Endodermal cell (in vitro differentiated cells): ENCODE measurements at regions not wholly inside any gene's neighbourhood (a gene's known extent, or its start where the extent isn't known, plus 50 kb on each side); places are given as distances from the start of the nearest gene placed in this dataset.

Source experiments
- DNase-seq: peaks from one replicate; pipeline ENCODE4 v3.0.0-alpha.2; 2017
- H3K27ac ChIP-seq: 2 replicates; pipeline ENCODE4 v1.5.1; 2013; ENCODE audit warnings: mild to moderate bottlenecking, low read depth, low read length, moderate library complexity
- H3K27me3 ChIP-seq: 2 replicates; pipeline ENCODE4 v1.6.1; 2013; ENCODE audit warnings: mild to moderate bottlenecking, low read length, moderate library complexity; ENCODE audit not compliant: insufficient read depth, control insufficient read depth, poor library complexity, severe bottlenecking
- H3K36me3 ChIP-seq: 2 replicates; pipeline ENCODE4 v1.7.0; 2013; ENCODE audit warnings: mild to moderate bottlenecking, low read length, moderate library complexity; ENCODE audit not compliant: control insufficient read depth, insufficient read depth
- H3K4me1 ChIP-seq: one replicate; pipeline ENCODE4 v1.7.0; 2013; ENCODE audit warnings: low read length; ENCODE audit not compliant: control insufficient read depth, insufficient read depth
- H3K4me3 ChIP-seq: 2 replicates; pipeline ENCODE4 v1.5.1; 2013; ENCODE audit warnings: mild to moderate bottlenecking, low read length, moderate library complexity
- H3K9ac ChIP-seq: 2 replicates; pipeline ENCODE4 v1.6.1; 2013; ENCODE audit warnings: mild to moderate bottlenecking, low read length, moderate library complexity; ENCODE audit not compliant: poor library complexity, severe bottlenecking; ENCODE audit errors: extremely low read depth
- H3K9me3 ChIP-seq: 2 replicates; pipeline ENCODE4 v1.6.1; 2013; ENCODE audit warnings: mild to moderate bottlenecking, low read length, moderate library complexity; ENCODE audit not compliant: control insufficient read depth
- H3K27ac Mint-ChIP-seq: 2 replicates; pipeline ENCODE4 v1.8.0; 2020; ENCODE audit warnings: mixed read lengths
- H3K27me3 Mint-ChIP-seq: 2 replicates; pipeline ENCODE4 v1.8.0; 2021; ENCODE audit warnings: mild to moderate bottlenecking, mixed read lengths; ENCODE audit not compliant: insufficient read depth
- H3K36me3 Mint-ChIP-seq: 2 replicates; pipeline ENCODE4 v1.8.0; 2020; ENCODE audit warnings: low read depth, mixed read lengths
- H3K4me1 Mint-ChIP-seq: 2 replicates; pipeline ENCODE4 v1.8.0; 2020; ENCODE audit warnings: mixed read lengths
- H3K4me3 Mint-ChIP-seq: 2 replicates; pipeline ENCODE4 v1.8.0; 2020; ENCODE audit warnings: mild to moderate bottlenecking, moderate library complexity, mixed read lengths
- H3K9me3 Mint-ChIP-seq: 2 replicates; pipeline ENCODE4 v1.8.0; 2020; ENCODE audit warnings: mild to moderate bottlenecking, mixed read lengths
- WGBS, 2 experiments: methylation state at CpG; one replicate each; pipeline versions ENCODE4 v1.1.5 to v1.1.7; 2013; ENCODE audit warnings: missing lambda C conversion rate in 2 of 2, mixed read lengths in 1 of 2; ENCODE audit not compliant: insufficient coverage in 1 of 2, insufficient read length in 1 of 2; 5-methylcytosine and 5-hydroxymethylcytosine counted together
- TF ChIP-seq, protein P1 (sequence below): fragments of 200-600 bp; sonication (generic); conservative IDR thresholded peaks from 2 replicates; pipeline ENCODE4 v1.5.0; 2021; ENCODE audit warnings: antibody characterized with exemption, mild to moderate bottlenecking

DNA sequence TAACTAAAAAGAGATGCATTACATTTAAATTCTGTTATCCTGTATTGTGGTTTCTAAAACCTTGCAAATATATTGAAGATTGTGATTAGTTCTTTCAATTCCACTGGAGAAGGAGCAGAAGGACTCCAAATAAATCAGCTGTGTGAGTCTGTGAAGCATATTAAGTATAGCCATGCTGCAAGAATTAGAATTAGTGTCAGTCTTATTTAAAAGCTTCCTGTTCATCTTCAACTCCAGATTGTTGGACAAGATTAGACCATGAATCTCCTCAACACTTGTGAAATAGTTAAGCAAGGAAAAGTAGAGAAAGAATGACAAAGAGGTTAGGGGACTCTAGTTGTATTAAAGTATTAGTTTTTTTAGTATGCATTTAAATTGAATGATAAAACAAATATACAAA, 92.5 kb upstream of the LRP1B start:
- no peaks in the 10 kb centered on the region for H3K36me3 ChIP-seq
- no peaks in the 10 kb centered on the region for H3K27me3 Mint-ChIP-seq
- TF ChIP-seq, protein P1, sequence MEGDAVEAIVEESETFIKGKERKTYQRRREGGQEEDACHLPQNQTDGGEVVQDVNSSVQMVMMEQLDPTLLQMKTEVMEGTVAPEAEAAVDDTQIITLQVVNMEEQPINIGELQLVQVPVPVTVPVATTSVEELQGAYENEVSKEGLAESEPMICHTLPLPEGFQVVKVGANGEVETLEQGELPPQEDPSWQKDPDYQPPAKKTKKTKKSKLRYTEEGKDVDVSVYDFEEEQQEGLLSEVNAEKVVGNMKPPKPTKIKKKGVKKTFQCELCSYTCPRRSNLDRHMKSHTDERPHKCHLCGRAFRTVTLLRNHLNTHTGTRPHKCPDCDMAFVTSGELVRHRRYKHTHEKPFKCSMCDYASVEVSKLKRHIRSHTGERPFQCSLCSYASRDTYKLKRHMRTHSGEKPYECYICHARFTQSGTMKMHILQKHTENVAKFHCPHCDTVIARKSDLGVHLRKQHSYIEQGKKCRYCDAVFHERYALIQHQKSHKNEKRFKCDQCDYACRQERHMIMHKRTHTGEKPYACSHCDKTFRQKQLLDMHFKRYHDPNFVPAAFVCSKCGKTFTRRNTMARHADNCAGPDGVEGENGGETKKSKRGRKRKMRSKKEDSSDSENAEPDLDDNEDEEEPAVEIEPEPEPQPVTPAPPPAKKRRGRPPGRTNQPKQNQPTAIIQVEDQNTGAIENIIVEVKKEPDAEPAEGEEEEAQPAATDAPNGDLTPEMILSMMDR = no peak
- H3K27ac Mint-ChIP-seq = no peak overlapping the region
- no peak for DNase-seq
- H3K36me3 Mint-ChIP-seq = no peaks in the 10 kb centered on the region
- H3K4me1 ChIP-seq = no peaks in the 10 kb centered on the region
- H3K4me3 Mint-ChIP-seq = no peak overlapping the region
- H3K9me3 ChIP-seq = no peaks in the 10 kb centered on the region
- H3K4me1 Mint-ChIP-seq = peaks cover 8% of the 10 kb centered on the region
- no peaks in the 10 kb centered on the region for H3K27me3 ChIP-seq
- H3K27ac ChIP-seq = no peak overlapping the region
- no peak overlapping the region for H3K4me3 ChIP-seq
- no peaks in the 10 kb centered on the region for H3K9me3 Mint-ChIP-seq
- no peak overlapping the region for H3K9ac ChIP-seq

DNA sequence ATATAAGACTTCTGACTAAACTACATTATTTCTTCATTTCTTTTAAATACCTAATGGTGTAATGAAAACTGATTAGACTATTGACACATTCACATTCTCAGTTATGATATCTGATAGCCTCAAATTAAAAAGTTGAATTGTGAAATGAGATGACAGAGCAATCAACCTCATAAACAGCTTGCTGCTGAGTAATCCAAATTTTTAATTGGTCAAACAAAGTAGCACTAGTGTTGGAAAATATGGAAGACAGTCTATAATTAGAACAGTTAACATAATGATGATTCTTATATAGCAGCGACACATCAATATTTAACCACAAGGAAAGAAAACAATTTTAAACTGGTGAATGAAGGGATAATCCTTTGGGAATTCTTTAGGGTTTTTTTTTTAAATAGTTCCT, 91.9 kb upstream of the LRP1B start:
- Histone ChIP-seq H3K9ac (no peak overlapping the region), H3K36me3 (no peaks in the 10 kb centered on the region), H3K9me3 (no peaks in the 10 kb centered on the region), H3K27me3 (no peaks in the 10 kb centered on the region), H3K27ac (no peak overlapping the region), H3K4me1 (no peaks in the 10 kb centered on the region), H3K4me3 (no peak overlapping the region)
- Mint-ChIP-seq H3K4me1 (peaks cover 8% of the 10 kb centered on the region), H3K9me3 (no peaks in the 10 kb centered on the region), H3K27ac (no peak overlapping the region), H3K27me3 (no peaks in the 10 kb centered on the region), H3K36me3 (no peaks in the 10 kb centered on the region), H3K4me3 (no peak overlapping the region)
- 20% methylated on average over 1 of the region's 1 CpG; no CpG with 5 or more reads in 1 of the 2 experiments for WGBS, 2 experiments
- DNase-seq = no peak
- TF ChIP-seq, protein P1 = no peak

GRCh38 chr2:142220901-142221300, 90.1 kb upstream of the LRP1B start:
- no peak overlapping the region for H3K9ac ChIP-seq
- no peaks in the 10 kb centered on the region for H3K9me3 Mint-ChIP-seq
- no peaks in the 10 kb centered on the region for H3K36me3 Mint-ChIP-seq
- H3K4me1 Mint-ChIP-seq = peaks cover 8% of the 10 kb centered on the region
- no peak for DNase-seq
- H3K27me3 ChIP-seq = no peaks in the 10 kb centered on the region
- no peaks in the 10 kb centered on the region for H3K27me3 Mint-ChIP-seq
- H3K4me1 ChIP-seq = no peaks in the 10 kb centered on the region
- no peak overlapping the region for H3K4me3 ChIP-seq
- TF ChIP-seq, protein P1 = no peak
- H3K36me3 ChIP-seq = no peaks in the 10 kb centered on the region
- H3K27ac ChIP-seq = no peak overlapping the region
- 0 to 60% methylated on average over 1 to 3 of the region's 3 CpGs for WGBS, 2 experiments
- no peaks in the 10 kb centered on the region for H3K9me3 ChIP-seq
- H3K4me3 Mint-ChIP-seq = no peak overlapping the region
- no peak overlapping the region for H3K27ac Mint-ChIP-seq
